ENCODE measurements at regions not wholly inside any gene's neighbourhood (a gene's known extent, or its start where the extent isn't known, plus 50 kb on each side); places are given as distances from the start of the nearest gene placed in this dataset.

DNA sequence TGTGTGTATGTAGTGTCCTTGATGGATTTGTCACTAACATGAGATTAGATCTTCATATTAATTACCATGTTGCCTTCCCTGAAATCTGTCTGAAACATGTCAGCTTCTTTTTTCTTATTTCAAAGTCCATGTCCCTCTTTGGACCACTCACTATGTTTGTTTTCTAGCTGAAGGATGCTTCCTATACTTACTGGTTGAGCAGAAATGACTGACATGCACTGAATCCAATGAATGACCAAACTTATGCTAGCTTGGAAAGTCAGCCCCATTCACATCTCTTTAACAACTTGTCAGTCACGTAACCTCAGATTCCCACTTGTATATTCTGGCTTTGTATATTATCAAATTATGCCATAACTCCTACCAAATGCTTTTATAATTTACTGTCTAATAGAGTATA, 69.9 kb upstream of the STK39 start:
- no peak for TF ChIP-seq EZH2 (IDR thresholded peaks at IDR 0.05; ENCODE audit: borderline replicate concordance, low read depth, low read length, poor library complexity, severe bottlenecking)
- TF ChIP-seq, protein P1, sequence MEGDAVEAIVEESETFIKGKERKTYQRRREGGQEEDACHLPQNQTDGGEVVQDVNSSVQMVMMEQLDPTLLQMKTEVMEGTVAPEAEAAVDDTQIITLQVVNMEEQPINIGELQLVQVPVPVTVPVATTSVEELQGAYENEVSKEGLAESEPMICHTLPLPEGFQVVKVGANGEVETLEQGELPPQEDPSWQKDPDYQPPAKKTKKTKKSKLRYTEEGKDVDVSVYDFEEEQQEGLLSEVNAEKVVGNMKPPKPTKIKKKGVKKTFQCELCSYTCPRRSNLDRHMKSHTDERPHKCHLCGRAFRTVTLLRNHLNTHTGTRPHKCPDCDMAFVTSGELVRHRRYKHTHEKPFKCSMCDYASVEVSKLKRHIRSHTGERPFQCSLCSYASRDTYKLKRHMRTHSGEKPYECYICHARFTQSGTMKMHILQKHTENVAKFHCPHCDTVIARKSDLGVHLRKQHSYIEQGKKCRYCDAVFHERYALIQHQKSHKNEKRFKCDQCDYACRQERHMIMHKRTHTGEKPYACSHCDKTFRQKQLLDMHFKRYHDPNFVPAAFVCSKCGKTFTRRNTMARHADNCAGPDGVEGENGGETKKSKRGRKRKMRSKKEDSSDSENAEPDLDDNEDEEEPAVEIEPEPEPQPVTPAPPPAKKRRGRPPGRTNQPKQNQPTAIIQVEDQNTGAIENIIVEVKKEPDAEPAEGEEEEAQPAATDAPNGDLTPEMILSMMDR (conservative IDR thresholded peaks at IDR 0.05; ENCODE audit: low read depth, low read length): no peak

Data from A673 (cell line).